HEK293 (cell line): ENCODE measurements at regions not wholly inside any gene's neighbourhood (a gene's known extent, or its start where the extent isn't known, plus 50 kb on each side); places are given as distances from the start of the nearest gene placed in this dataset.
A peak's percentile ranks its signal among the peaks of the same experiment; 100 is the strongest.

Experiments
- HOXA7 ChIP-seq: sonication (generic); formaldehyde crosslinking; IDR thresholded peaks from 2 replicates; pipeline ENCODE4 v1.8.1; 2022; ENCODE audit warnings: missing genetic modification reagents, borderline replicate concordance
- KLF9 ChIP-seq: fragments of 450-650 bp; formaldehyde crosslinking; IDR thresholded peaks from 2 replicates; pipeline ENCODE4 v1.5.1; 2016; ENCODE audit warnings: missing biosample characterization, missing genetic modification characterization, low read depth
- MEIS1 ChIP-seq: sonication (generic); formaldehyde crosslinking; IDR thresholded peaks from 2 replicates; pipeline ENCODE4 v1.8.1; 2022; ENCODE audit warnings: missing genetic modification reagents, mild to moderate bottlenecking, borderline replicate concordance
- OSR2 ChIP-seq: fragments of 450-650 bp; formaldehyde crosslinking; IDR thresholded peaks from 2 replicates; pipeline ENCODE4 v1.5.1; 2016; ENCODE audit warnings: missing biosample characterization, missing genetic modification characterization
- SP3 ChIP-seq: fragments of 450-650 bp; formaldehyde crosslinking; IDR thresholded peaks from 2 replicates; pipeline ENCODE4 v1.5.1; 2016; ENCODE audit warnings: missing biosample characterization, missing genetic modification characterization
- YY2 ChIP-seq: fragments of 450-650 bp; formaldehyde crosslinking; IDR thresholded peaks from 2 replicates; pipeline ENCODE4 v1.5.1; 2016; ENCODE audit warnings: missing biosample characterization, missing genetic modification characterization
- ZBTB17 ChIP-seq: fragments of 450-650 bp; formaldehyde crosslinking; IDR thresholded peaks from 2 replicates; pipeline ENCODE4 v1.5.1; 2016; ENCODE audit warnings: missing biosample characterization, missing genetic modification characterization
- ZNF114 ChIP-seq: fragments of 450-650 bp; formaldehyde crosslinking; IDR thresholded peaks from 2 replicates; pipeline ENCODE4 v1.5.0; 2017; ENCODE audit warnings: missing biosample characterization, missing genetic modification characterization
- ZNF133 ChIP-seq: fragments of 450-650 bp; formaldehyde crosslinking; IDR thresholded peaks from 2 replicates; pipeline ENCODE4 v1.5.1; 2016; ENCODE audit warnings: missing biosample characterization, missing genetic modification characterization
- ZNF169 ChIP-seq: fragments of 450-650 bp; formaldehyde crosslinking; IDR thresholded peaks from 2 replicates; pipeline ENCODE4 v1.5.1; 2016; ENCODE audit warnings: missing biosample characterization, missing genetic modification characterization
- ZNF214 ChIP-seq: fragments of 450-650 bp; formaldehyde crosslinking; IDR thresholded peaks from 2 replicates; pipeline ENCODE4 v1.5.1; 2017; ENCODE audit warnings: missing biosample characterization, mild to moderate bottlenecking, missing genetic modification characterization, borderline replicate concordance
- ZNF248 ChIP-seq: fragments of 450-650 bp; formaldehyde crosslinking; IDR thresholded peaks from 2 replicates; pipeline ENCODE4 v1.5.1; 2017; ENCODE audit warnings: missing biosample characterization, missing genetic modification characterization
- ZNF324 ChIP-seq: fragments of 450-650 bp; formaldehyde crosslinking; IDR thresholded peaks from 2 replicates; pipeline ENCODE4 v1.5.1; 2016; ENCODE audit warnings: missing biosample characterization, missing genetic modification characterization
- ZNF37A ChIP-seq: fragments of 450-650 bp; IDR thresholded peaks from 2 replicates; pipeline ENCODE4 v1.5.1; 2018; ENCODE audit warnings: missing biosample characterization, missing genetic modification characterization
- ZNF555 ChIP-seq: fragments of 450-650 bp; formaldehyde crosslinking; conservative IDR thresholded peaks from 2 replicates; pipeline ENCODE4 v1.5.1; 2017; ENCODE audit warnings: missing biosample characterization, mild to moderate bottlenecking, missing genetic modification characterization, inconsistent platforms
- ZNF629 ChIP-seq: fragments of 450-650 bp; formaldehyde crosslinking; IDR thresholded peaks from 2 replicates; pipeline ENCODE4 v1.5.1; 2017; ENCODE audit warnings: missing biosample characterization, missing genetic modification characterization
- ZNF76 ChIP-seq: fragments of 450-650 bp; formaldehyde crosslinking; IDR thresholded peaks from 2 replicates; pipeline ENCODE4; 2016; ENCODE audit warnings: low read depth, missing biosample characterization, missing genetic modification characterization, borderline replicate concordance
- ZNF830 ChIP-seq: fragments of 450-650 bp; IDR thresholded peaks from 2 replicates; pipeline ENCODE4 v1.5.0; 2018; ENCODE audit warnings: missing biosample characterization, missing genetic modification characterization, low read depth, mild to moderate bottlenecking, moderate library complexity
- TF ChIP-seq, protein P1 (sequence below): fragments of 450-650 bp; formaldehyde crosslinking; IDR thresholded peaks from 2 replicates; pipeline ENCODE4 v1.5.1; 2016; ENCODE audit warnings: missing biosample characterization, missing genetic modification characterization, low read depth
- TF ChIP-seq, protein P2 (sequence below): fragments of 450-650 bp; formaldehyde crosslinking; IDR thresholded peaks from 2 replicates; pipeline ENCODE4; 2016; ENCODE audit warnings: missing biosample characterization, missing genetic modification characterization
- TF ChIP-seq, protein P3 (sequence below): fragments of 450-650 bp; formaldehyde crosslinking; IDR thresholded peaks from 2 replicates; pipeline ENCODE4 v1.5.1; 2016; ENCODE audit warnings: missing biosample characterization, missing genetic modification characterization
- TF ChIP-seq, protein P4 (sequence below): fragments of 450-650 bp; formaldehyde crosslinking; IDR thresholded peaks from 2 replicates; pipeline ENCODE4 v1.5.0; 2017; ENCODE audit warnings: missing biosample characterization, missing genetic modification characterization, borderline replicate concordance
- TF ChIP-seq, protein P5 (sequence below): fragments of 450-650 bp; formaldehyde crosslinking; IDR thresholded peaks from 2 replicates; pipeline ENCODE4 v1.5.1; 2016; ENCODE audit warnings: missing biosample characterization, missing genetic modification characterization
- TF ChIP-seq, protein P6 (sequence below): fragments of 450-650 bp; formaldehyde crosslinking; IDR thresholded peaks from 2 replicates; pipeline ENCODE4 v1.5.1; 2016; ENCODE audit warnings: missing biosample characterization, missing genetic modification characterization
- TF ChIP-seq, protein P7 (sequence below): fragments of 450-650 bp; formaldehyde crosslinking; IDR thresholded peaks from 2 replicates; pipeline ENCODE4 v1.5.1; 2017; ENCODE audit warnings: missing biosample characterization, missing genetic modification characterization

DNA sequence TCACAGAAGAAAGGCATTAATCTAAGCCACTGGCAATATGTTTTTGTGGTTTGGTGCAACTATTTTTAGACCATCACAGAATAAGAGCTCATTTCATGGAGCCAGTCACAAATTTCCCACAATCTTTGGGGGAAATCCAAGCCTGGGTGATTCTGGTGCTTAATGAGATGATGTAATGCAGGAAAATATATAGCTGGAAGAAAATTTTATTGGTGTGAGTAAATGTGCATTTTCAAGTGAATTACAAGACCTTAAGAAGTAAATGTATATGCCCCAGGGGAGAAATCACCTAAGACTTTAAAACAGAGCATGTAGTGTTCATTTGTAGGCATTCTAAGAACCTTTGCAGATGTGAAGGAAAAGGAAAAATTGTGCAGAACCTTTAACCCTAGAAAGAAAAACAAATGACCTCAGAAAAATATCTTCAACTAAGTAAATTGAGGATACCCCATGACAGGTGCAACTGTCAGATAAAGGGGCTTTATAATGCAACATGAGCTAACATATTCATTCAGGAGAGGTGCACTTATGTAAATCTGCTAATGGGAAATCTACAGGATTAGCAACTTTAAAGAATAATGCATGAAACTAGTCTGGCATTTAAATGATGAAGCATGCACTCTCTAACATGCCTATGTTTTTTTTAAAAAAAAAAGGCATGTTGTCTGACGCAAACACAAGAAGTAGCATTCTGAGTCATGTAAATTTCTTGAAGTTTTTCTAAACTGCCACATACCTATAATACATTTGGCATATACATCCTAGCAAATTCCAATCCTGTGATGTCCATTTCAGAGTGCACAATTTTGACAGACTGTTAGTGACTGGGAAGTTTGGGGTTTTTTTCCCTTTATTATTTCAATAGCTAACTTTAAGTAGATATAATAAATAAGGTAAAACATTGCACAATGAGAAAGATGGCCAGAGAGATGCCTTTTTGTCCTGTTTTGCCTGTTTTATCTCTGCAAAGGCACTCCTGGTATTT, 105.1 kb downstream of the MEX3B start (continued):
- peak; percentile 32; the same call in 1 of the 2 replicates for TF ChIP-seq ZNF76 (tag by site-specific recombination)
- TF ChIP-seq SP3, result no peak
- TF ChIP-seq ZNF555 (tag by site-specific recombination), result no peak
- no peak for TF ChIP-seq KLF9 (tag by site-specific recombination)
- TF ChIP-seq, protein P1, sequence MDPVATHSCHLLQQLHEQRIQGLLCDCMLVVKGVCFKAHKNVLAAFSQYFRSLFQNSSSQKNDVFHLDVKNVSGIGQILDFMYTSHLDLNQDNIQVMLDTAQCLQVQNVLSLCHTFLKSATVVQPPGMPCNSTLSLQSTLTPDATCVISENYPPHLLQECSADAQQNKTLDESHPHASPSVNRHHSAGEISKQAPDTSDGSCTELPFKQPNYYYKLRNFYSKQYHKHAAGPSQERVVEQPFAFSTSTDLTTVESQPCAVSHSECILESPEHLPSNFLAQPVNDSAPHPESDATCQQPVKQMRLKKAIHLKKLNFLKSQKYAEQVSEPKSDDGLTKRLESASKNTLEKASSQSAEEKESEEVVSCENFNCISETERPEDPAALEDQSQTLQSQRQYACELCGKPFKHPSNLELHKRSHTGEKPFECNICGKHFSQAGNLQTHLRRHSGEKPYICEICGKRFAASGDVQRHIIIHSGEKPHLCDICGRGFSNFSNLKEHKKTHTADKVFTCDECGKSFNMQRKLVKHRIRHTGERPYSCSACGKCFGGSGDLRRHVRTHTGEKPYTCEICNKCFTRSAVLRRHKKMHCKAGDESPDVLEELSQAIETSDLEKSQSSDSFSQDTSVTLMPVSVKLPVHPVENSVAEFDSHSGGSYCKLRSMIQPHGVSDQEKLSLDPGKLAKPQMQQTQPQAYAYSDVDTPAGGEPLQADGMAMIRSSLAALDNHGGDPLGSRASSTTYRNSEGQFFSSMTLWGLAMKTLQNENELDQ (tag by site-specific recombination), result no peak
- TF ChIP-seq, protein P2, sequence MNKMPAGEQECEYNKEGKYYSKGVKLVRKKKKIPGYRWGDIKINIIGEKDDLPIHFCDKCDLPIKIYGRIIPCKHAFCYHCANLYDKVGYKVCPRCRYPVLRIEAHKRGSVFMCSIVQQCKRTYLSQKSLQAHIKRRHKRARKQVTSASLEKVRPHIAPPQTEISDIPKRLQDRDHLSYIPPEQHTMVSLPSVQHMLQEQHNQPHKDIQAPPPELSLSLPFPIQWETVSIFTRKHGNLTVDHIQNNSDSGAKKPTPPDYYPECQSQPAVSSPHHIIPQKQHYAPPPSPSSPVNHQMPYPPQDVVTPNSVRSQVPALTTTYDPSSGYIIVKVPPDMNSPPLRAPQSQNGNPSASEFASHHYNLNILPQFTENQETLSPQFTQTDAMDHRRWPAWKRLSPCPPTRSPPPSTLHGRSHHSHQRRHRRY, result no peak
- no peak for TF ChIP-seq ZNF830
- TF ChIP-seq, protein P3, sequence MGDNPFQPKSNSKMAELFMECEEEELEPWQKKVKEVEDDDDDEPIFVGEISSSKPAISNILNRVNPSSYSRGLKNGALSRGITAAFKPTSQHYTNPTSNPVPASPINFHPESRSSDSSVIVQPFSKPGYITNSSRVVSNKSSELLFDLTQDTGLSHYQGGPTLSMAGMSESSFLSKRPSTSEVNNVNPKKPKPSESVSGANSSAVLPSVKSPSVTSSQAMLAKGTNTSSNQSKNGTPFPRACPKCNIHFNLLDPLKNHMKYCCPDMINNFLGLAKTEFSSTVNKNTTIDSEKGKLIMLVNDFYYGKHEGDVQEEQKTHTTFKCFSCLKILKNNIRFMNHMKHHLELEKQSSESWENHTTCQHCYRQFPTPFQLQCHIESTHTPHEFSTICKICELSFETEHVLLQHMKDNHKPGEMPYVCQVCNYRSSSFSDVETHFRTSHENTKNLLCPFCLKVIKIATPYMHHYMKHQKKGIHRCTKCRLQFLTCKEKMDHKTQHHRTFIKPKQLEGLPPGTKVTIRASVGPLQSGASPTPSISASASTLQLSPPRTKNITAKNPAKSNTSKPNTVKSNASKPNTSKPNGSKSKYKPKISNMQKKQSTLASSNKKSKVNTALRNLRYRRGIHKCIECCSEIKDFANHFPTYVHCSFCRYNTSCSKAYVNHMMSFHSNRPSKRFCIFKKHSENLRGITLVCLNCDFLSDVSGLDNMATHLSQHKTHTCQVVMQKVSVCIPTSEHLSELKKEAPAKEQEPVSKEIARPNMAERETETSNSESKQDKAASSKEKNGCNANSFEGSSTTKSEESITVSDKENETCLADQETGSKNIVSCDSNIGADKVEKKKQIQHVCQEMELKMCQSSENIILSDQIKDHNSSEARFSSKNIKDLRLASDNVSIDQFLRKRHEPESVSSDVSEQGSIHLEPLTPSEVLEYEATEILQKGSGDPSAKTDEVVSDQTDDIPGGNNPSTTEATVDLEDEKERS (tag by site-specific recombination), result no peak
- TF ChIP-seq OSR2, result peak; percentile 72; the same call in 1 of the 2 replicates
- TF ChIP-seq, protein P4, sequence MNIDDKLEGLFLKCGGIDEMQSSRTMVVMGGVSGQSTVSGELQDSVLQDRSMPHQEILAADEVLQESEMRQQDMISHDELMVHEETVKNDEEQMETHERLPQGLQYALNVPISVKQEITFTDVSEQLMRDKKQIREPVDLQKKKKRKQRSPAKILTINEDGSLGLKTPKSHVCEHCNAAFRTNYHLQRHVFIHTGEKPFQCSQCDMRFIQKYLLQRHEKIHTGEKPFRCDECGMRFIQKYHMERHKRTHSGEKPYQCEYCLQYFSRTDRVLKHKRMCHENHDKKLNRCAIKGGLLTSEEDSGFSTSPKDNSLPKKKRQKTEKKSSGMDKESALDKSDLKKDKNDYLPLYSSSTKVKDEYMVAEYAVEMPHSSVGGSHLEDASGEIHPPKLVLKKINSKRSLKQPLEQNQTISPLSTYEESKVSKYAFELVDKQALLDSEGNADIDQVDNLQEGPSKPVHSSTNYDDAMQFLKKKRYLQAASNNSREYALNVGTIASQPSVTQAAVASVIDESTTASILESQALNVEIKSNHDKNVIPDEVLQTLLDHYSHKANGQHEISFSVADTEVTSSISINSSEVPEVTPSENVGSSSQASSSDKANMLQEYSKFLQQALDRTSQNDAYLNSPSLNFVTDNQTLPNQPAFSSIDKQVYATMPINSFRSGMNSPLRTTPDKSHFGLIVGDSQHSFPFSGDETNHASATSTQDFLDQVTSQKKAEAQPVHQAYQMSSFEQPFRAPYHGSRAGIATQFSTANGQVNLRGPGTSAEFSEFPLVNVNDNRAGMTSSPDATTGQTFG (tag by site-specific recombination), result no peak
- no peak for TF ChIP-seq ZNF248 (tag by site-specific recombination)
- no peak for TF ChIP-seq ZNF114 (tag by site-specific recombination)
- TF ChIP-seq ZBTB17 (tag by site-specific recombination), result peak; percentile 81
- TF ChIP-seq ZNF37A, result no peak
- no peak for TF ChIP-seq ZNF133 (tag by site-specific recombination)
- TF ChIP-seq HOXA7 (CRISPR knock-in tag), result no peak
- TF ChIP-seq, protein P5, sequence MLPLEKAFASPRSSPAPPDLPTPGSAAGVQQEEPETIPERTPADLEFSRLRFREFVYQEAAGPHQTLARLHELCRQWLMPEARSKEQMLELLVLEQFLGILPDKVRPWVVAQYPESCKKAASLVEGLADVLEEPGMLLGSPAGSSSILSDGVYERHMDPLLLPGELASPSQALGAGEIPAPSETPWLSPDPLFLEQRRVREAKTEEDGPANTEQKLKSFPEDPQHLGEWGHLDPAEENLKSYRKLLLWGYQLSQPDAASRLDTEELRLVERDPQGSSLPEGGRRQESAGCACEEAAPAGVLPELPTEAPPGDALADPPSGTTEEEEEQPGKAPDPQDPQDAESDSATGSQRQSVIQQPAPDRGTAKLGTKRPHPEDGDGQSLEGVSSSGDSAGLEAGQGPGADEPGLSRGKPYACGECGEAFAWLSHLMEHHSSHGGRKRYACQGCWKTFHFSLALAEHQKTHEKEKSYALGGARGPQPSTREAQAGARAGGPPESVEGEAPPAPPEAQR (tag by site-specific recombination), result no peak
- peak; percentile 88 for TF ChIP-seq ZNF629 (tag by site-specific recombination)
- TF ChIP-seq MEIS1 (CRISPR knock-in tag), result no peak
- TF ChIP-seq ZNF169 (tag by site-specific recombination), result no peak
- TF ChIP-seq ZNF214 (tag by site-specific recombination), result no peak
- TF ChIP-seq YY2 (tag by site-specific recombination), result no peak
- TF ChIP-seq, protein P6, sequence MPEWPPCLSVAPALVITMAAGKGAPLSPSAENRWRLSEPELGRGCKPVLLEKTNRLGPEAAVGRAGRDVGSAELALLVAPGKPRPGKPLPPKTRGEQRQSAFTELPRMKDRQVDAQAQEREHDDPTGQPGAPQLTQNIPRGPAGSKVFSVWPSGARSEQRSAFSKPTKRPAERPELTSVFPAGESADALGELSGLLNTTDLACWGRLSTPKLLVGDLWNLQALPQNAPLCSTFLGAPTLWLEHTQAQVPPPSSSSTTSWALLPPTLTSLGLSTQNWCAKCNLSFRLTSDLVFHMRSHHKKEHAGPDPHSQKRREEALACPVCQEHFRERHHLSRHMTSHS (tag by site-specific recombination), result no peak
- peak; percentile 29; the same call in 1 of the 2 replicates for TF ChIP-seq ZNF324 (tag by site-specific recombination)
- TF ChIP-seq, protein P7, sequence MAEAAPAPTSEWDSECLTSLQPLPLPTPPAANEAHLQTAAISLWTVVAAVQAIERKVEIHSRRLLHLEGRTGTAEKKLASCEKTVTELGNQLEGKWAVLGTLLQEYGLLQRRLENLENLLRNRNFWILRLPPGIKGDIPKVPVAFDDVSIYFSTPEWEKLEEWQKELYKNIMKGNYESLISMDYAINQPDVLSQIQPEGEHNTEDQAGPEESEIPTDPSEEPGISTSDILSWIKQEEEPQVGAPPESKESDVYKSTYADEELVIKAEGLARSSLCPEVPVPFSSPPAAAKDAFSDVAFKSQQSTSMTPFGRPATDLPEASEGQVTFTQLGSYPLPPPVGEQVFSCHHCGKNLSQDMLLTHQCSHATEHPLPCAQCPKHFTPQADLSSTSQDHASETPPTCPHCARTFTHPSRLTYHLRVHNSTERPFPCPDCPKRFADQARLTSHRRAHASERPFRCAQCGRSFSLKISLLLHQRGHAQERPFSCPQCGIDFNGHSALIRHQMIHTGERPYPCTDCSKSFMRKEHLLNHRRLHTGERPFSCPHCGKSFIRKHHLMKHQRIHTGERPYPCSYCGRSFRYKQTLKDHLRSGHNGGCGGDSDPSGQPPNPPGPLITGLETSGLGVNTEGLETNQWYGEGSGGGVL (tag by site-specific recombination), result peak; percentile 24; the same call in 1 of the 2 replicates
